H1 (cell line): ENCODE measurements at regions not wholly inside any gene's neighbourhood (a gene's known extent, or its start where the extent isn't known, plus 50 kb on each side); places are given as distances from the start of the nearest gene placed in this dataset.

Experiments
- CTCF ChIA-PET: fragments of 300-600 bp; sonication (Branson Sonifier 250); formaldehyde crosslinking; loops from one replicate; lab custom pipeline; 2021; ENCODE audit not compliant: partially characterized antibody; lab: Charles Lee
- POLR2A ChIA-PET: fragments of 300-600 bp; sonication (Branson Sonifier 250); formaldehyde crosslinking; loops from one replicate; lab custom pipeline; 2021; ENCODE audit warnings: inconsistent platforms; ENCODE audit not compliant: partially characterized antibody; lab: Charles Lee
- DNase-seq, 2 experiments: peaks; one replicate each; pipeline versions ENCODE4 v3.0.0 to v3.0.0-alpha.2; 2010 to 2022; ENCODE audit warnings: low spot score in 2 of 2, low read depth in 1 of 2, mixed read lengths in 1 of 2
- FAIRE-seq: peaks from 2 replicates; lab custom pipeline; 2011; peaks lifted over from hg19 to GRCh38; lab: Jason Lieb, UNC
- H2AFZ ChIP-seq: 2 replicates; pipeline ENCODE4 v1.8.1; 2012; ENCODE audit warnings: low read length, inconsistent platforms
- H2AK5ac ChIP-seq: 2 replicates; pipeline ENCODE4 v1.6.1; 2013; ENCODE audit warnings: low read depth, low read length
- H2BK120ac ChIP-seq: replicated peaks from 2 replicates; pipeline ENCODE3; 2013; ENCODE audit warnings: low read depth, low read length, inconsistent platforms
- H2BK12ac ChIP-seq: 2 replicates; pipeline ENCODE4 v1.6.1; 2013; ENCODE audit warnings: low read depth, low read length
- H2BK15ac ChIP-seq: 2 replicates; pipeline ENCODE4 v1.6.1; 2013; ENCODE audit warnings: low read length
- H2BK20ac ChIP-seq: 2 replicates; pipeline ENCODE4 v1.6.1; 2013; ENCODE audit warnings: low read length
- H2BK5ac ChIP-seq: 2 replicates; pipeline ENCODE4 v1.6.1; 2013; ENCODE audit warnings: low read depth, low read length
- H3K14ac ChIP-seq: 2 replicates; pipeline ENCODE4 v1.6.1; 2013; ENCODE audit warnings: inconsistent platforms; ENCODE audit not compliant: insufficient read length
- H3K18ac ChIP-seq: 2 replicates; pipeline ENCODE4 v1.6.1; 2013; ENCODE audit warnings: low read length; ENCODE audit errors: extremely low read depth
- H3K23ac ChIP-seq: 2 replicates; pipeline ENCODE4 v1.6.1; 2013; ENCODE audit warnings: inconsistent platforms; ENCODE audit not compliant: insufficient read length
- H3K23me2 ChIP-seq: 2 replicates; pipeline ENCODE4 v1.6.1; 2013; ENCODE audit warnings: low read depth, low read length
- H3K27ac ChIP-seq: 2 replicates; pipeline ENCODE4 v1.6.1; 2011; ENCODE audit warnings: low read depth, low read length, inconsistent platforms
- H3K27me3 ChIP-seq, 4 experiments: replicated peaks in 1 of 4; 1 replicate in 1 of 4; 2 replicates in 3 of 4; pipeline versions ENCODE4 v1.6.1 to v1.8.1; 2011 to 2013; ENCODE audit warnings: low read length in 3 of 4, mild to moderate bottlenecking in 3 of 4, inconsistent platforms in 2 of 4, mixed read lengths in 2 of 4, moderate library complexity in 1 of 4; ENCODE audit not compliant: control insufficient read depth in 3 of 4, insufficient read depth in 3 of 4; ENCODE audit errors: extremely low read depth in 1 of 4
- H3K36me3 ChIP-seq, 4 experiments: 2 replicates each; pipeline versions ENCODE4 v1.6.1 to v1.8.1; 2011 to 2013; ENCODE audit warnings: mild to moderate bottlenecking in 4 of 4, low read length in 3 of 4, moderate library complexity in 2 of 4, control low read depth in 1 of 4, inconsistent platforms in 1 of 4; ENCODE audit not compliant: insufficient read depth in 4 of 4, control insufficient read depth in 2 of 4
- H3K4ac ChIP-seq: replicated peaks from 2 replicates; pipeline ENCODE3; 2013; ENCODE audit warnings: low read length, low read depth, mixed read lengths, inconsistent platforms; ENCODE audit not compliant: insufficient read length
- H3K4me1 ChIP-seq, 4 experiments: replicated peaks in 1 of 4; 1 replicate in 1 of 4; 2 replicates in 3 of 4; pipeline versions ENCODE4 v1.6.1 to v1.8.1; 2011 to 2013; ENCODE audit warnings: low read length in 3 of 4, inconsistent platforms in 2 of 4, mixed read lengths in 1 of 4; ENCODE audit not compliant: insufficient read depth in 4 of 4, control insufficient read depth in 3 of 4
- H3K4me2 ChIP-seq, 2 experiments: 2 replicates each; pipeline versions ENCODE4 v1.6.1 to v1.8.1; 2011 to 2013; ENCODE audit warnings: low read depth in 2 of 2, low read length in 2 of 2, control low read depth in 1 of 2, inconsistent platforms in 1 of 2, mild to moderate bottlenecking in 1 of 2; ENCODE audit not compliant: insufficient read depth in 1 of 2
- H3K4me3 ChIP-seq, 4 experiments: fragments of 200-600, 300-600 bp in 1 of 4; sonication (generic), shearing (Covaris generic), sonication (Bioruptor Twin) in 1 of 4; 2 replicates each; pipeline versions ENCODE4 v1.5.1 to v1.8.1; 2011 to 2016; ENCODE audit warnings: low read length in 4 of 4, low read depth in 3 of 4, control low read depth in 2 of 4, inconsistent platforms in 2 of 4, mild to moderate bottlenecking in 2 of 4, mixed read lengths in 1 of 4, moderate library complexity in 1 of 4; ENCODE audit not compliant: insufficient read depth in 2 of 4; ENCODE audit errors: extremely low read depth in 1 of 4
- H3K56ac ChIP-seq: replicated peaks from 2 replicates; pipeline ENCODE3; 2013; ENCODE audit warnings: low read depth, mild to moderate bottlenecking, mixed read lengths, low read length, inconsistent platforms; ENCODE audit not compliant: insufficient read length
- H3K79me1 ChIP-seq: 2 replicates; pipeline ENCODE4 v1.6.1; 2013; ENCODE audit warnings: low read depth, low read length, control low read depth
- H3K79me2 ChIP-seq, 2 experiments: 2 replicates each; pipeline versions ENCODE4 v1.6.1 to v1.8.1; 2012 to 2013; ENCODE audit warnings: low read length in 2 of 2, mild to moderate bottlenecking in 2 of 2, inconsistent platforms in 1 of 2; ENCODE audit not compliant: insufficient read depth in 2 of 2, control insufficient read depth in 1 of 2
- H3K9ac ChIP-seq, 4 experiments: replicated peaks in 1 of 4; 1 replicate in 1 of 4; 2 replicates in 3 of 4; pipeline versions ENCODE4 v1.6.1 to v1.8.1; 2011 to 2013; ENCODE audit warnings: low read depth in 3 of 4, low read length in 3 of 4, control low read depth in 2 of 4, mild to moderate bottlenecking in 2 of 4, moderate library complexity in 2 of 4, inconsistent platforms in 1 of 4; ENCODE audit errors: extremely low read depth in 1 of 4
- H3K9me3 ChIP-seq, 2 experiments: 2 replicates each; pipeline versions ENCODE4 v1.6.1 to v1.8.1; 2012 to 2013; ENCODE audit warnings: mild to moderate bottlenecking in 2 of 2, moderate library complexity in 2 of 2, control low read depth in 1 of 2, inconsistent platforms in 1 of 2, low read depth in 1 of 2, low read length in 1 of 2, mixed read lengths in 1 of 2; ENCODE audit not compliant: insufficient read depth in 2 of 2
- H4K20me1 ChIP-seq, 2 experiments: replicated peaks in 1 of 2; 2 replicates each; pipeline versions ENCODE3 to v1.8.1; 2011 to 2013; ENCODE audit warnings: inconsistent platforms in 2 of 2, low read length in 2 of 2, mild to moderate bottlenecking in 1 of 2; ENCODE audit not compliant: insufficient read depth in 2 of 2, control insufficient read depth in 1 of 2
- H4K5ac ChIP-seq: 2 replicates; pipeline ENCODE4 v1.6.1; 2013; ENCODE audit warnings: low read length, low read depth, mixed read lengths, inconsistent platforms; ENCODE audit not compliant: insufficient read length
- H4K8ac ChIP-seq: 2 replicates; pipeline ENCODE4 v1.8.0; 2013; ENCODE audit warnings: mild to moderate bottlenecking, moderate library complexity, low read length, inconsistent platforms; ENCODE audit not compliant: insufficient read depth; ENCODE audit errors: extremely low read depth
- H4K91ac ChIP-seq: replicated peaks from 2 replicates; pipeline ENCODE3; 2013; ENCODE audit warnings: low read length, mixed read lengths, inconsistent platforms; ENCODE audit not compliant: insufficient read length
- KDM1A ChIP-seq: fragments of 200-600, 300-600 bp; sonication (generic); IDR thresholded peaks from 2 replicates; pipeline ENCODE4 v1.7.1; 2016; ENCODE audit warnings: mild to moderate bottlenecking, low read length, borderline replicate concordance
- TCF12 ChIP-seq: IDR thresholded peaks from 2 replicates; pipeline ENCODE4 v1.6.1; 2011; ENCODE audit warnings: low read depth, mild to moderate bottlenecking, low read length
- WGBS, 2 experiments: shearing (Covaris generic) in 1 of 2; methylation state at CpG; one replicate each; pipeline versions ENCODE4 v1.1.6 to v1.1.7; 2013 to 2015; ENCODE audit warnings: low lambda C conversion rate in 2 of 2, mixed read lengths in 2 of 2, inconsistent platforms in 1 of 2, low coverage in 1 of 2, missing lambda C conversion rate in 1 of 2; ENCODE audit not compliant: insufficient replicate concordance in 2 of 2, insufficient coverage in 1 of 2, insufficient read length in 1 of 2; ENCODE audit errors: extremely low coverage in 1 of 2, missing lambda C conversion rate in 1 of 2; 5-methylcytosine and 5-hydroxymethylcytosine counted together

DNA sequence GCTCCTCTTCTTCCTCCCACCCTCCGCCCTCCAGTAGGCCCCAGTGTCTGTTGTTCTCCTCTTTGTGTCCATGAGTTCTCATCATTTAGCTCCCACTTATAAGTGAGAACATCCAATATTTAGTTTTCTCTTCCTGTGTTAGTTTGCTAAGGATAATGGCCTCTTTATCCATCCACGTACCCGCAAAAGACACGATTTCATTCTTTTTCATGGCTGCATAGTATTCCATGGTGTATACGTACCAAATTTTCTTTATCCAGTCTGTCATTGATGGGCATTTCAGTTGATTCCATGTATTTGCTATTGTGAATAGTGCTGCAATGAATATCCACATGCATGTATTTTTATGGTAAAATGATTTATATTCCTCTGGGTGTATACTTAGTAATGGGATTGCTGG, 82.2 kb downstream of the COPS8 start:
- no peak overlapping the region for H2AK5ac ChIP-seq
- no peak overlapping the region for H4K91ac ChIP-seq
- H2BK12ac ChIP-seq = no peak overlapping the region
- TF ChIP-seq KDM1A (peak; percentile 57; the same call in 1 of the 2 replicates), TCF12 (no peak)
- H3K9me3 ChIP-seq = peaks cover 5 to 8% of the 10 kb centered on the region in 2 experiments; a peak in 3 of 4 replicates
- H4K8ac ChIP-seq = no peak overlapping the region
- H2BK5ac ChIP-seq = no peak overlapping the region
- H3K23ac ChIP-seq = no peak overlapping the region
- no peak overlapping the region for H2AFZ ChIP-seq
- no peak overlapping the region for H3K14ac ChIP-seq
- no peaks in the 10 kb centered on the region for H3K79me1 ChIP-seq
- CTCF ChIA-PET = interaction anchor here (0.8 kb wide), 1 partner anchor 254 kb away, joined by 3 read pairs; no protein-coding TSS in a partner anchor
- no peaks in the 10 kb centered on the region for H4K20me1 ChIP-seq
- H3K23me2 ChIP-seq = 0 out of 2 replicates have a peak, but pooled peaks cover 2% of the 10 kb centered on the region
- peaks cover 0 to 2% (median 0%) of the 10 kb centered on the region in 4 experiments; a peak in 1 of 7 replicates for H3K4me1 ChIP-seq
- H3K27ac ChIP-seq = no peak overlapping the region
- no peak overlapping the region for H3K56ac ChIP-seq
- no peak overlapping the region for H2BK120ac ChIP-seq
- DNase-seq (no peak), FAIRE-seq (no peak)
- H2BK20ac ChIP-seq = no peak overlapping the region
- H3K4me2 ChIP-seq = no peak overlapping the region
- 91% methylated on average over 5 of the region's 5 CpGs; no CpG with 5 or more reads in 1 of the 2 experiments for WGBS, 2 experiments
- POLR2A ChIA-PET = no interaction called here
- no peaks in the 10 kb centered on the region for H3K79me2 ChIP-seq
- no peak overlapping the region for H3K9ac ChIP-seq
- no peaks in the 10 kb centered on the region for H3K36me3 ChIP-seq
- no peak overlapping the region for H2BK15ac ChIP-seq
- H3K4ac ChIP-seq = no peak overlapping the region
- H4K5ac ChIP-seq = no peak overlapping the region
- H3K27me3 ChIP-seq = no peaks in the 10 kb centered on the region
- no peak overlapping the region for H3K18ac ChIP-seq
- H3K4me3 ChIP-seq = no peak overlapping the region
